SK-MEL-5 (cell line): ENCODE measurements at regions not wholly inside any gene's neighbourhood (a gene's known extent, or its start where the extent isn't known, plus 50 kb on each side); places are given as distances from the start of the nearest gene placed in this dataset.

ENCODE experiments used
- DNase-seq: peaks from one replicate; pipeline ENCODE4 v3.0.0-alpha.2; 2016; ENCODE audit warnings: low read depth, low spot score
- in situ Hi-C: cut with HindIII; loops from 2 replicates; pipeline ENCODE4 v1.10.0; 2016; ENCODE audit warnings: low sequenced_read_pairs, high pct_unique_total_duplicates, low pct_unique_long_range_greater_than_20kb

DNA sequence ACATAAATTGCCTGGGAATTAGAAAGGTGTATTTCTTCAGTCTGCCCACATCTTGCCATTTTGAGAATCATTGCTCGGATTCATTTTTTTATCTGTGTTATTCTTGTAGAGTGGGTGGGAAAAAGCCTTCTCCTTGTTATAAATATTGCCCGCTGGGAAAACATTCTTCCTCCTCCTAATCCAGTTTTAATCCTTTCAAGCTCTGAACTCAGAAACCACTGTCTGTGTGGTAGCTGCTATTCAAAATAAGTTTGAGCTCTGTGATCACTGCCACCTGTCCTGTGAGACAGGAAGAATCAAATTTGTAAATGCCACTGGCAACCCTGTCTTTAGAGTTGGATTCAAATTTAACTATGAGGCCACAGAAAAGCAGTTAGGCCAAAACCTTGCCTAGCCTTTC is 1875.2 kb upstream of the PIK3C3 start:
- in situ Hi-C loops, result no loop called here

DNA sequence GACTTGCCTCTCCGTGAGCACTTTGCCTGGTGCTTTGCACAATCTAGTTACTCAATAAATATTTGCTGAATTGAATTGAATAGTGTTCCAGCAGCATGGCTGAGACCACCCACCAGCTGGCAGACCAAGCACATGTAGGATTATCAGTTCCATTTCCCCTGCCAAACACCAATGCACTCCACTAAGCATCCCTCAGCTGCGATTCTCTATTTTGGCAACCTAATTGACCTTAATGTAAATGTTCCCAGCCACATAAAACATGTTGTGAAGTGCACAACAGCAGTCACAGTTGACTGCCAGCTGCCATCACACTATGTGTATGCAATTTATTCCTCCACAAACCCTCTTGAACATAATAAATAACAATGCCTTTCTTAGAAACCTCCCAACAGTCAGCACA is 1879.4 kb upstream of the PIK3C3 start:
- DNase-seq, result no peak
- in situ Hi-C loops, result no loop called here

More for the DNA sequence above, 1875.2 kb upstream of the PIK3C3 start:
- DNase-seq, result no peak

- in situ Hi-C loops, result no loop called here
- DNase-seq, result no peak
Observed at GRCh38 chr18:40072761-40073160, 1882.3 kb upstream of the PIK3C3 start.

- in situ Hi-C loops, result no loop called here
- no peak for DNase-seq
Observed at GRCh38 chr18:40066368-40066767, 1888.7 kb upstream of the PIK3C3 start.

DNA sequence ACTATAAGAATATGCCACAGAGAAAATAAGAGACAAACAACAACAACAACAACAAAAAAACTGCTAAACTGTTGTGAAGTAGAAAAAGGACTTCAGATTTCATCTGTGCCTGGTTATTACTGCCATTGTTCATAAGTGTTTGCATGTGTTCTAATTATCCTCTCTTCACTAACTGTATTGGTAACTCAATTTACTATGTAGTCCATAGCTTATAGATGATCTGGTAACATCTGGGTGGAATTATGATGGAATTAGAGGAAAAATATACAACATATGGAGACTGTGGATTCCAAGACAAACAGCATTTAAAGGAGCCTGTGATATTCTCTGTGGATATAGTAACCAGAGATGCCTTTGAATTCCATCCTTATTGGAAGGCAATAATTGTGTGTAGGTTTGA is 1891.5 kb upstream of the PIK3C3 start:
- no peak for DNase-seq
- in situ Hi-C loops, result no loop called here

- DNase-seq, result no peak
- in situ Hi-C loops, result no loop called here
Observed at GRCh38 chr18:40061086-40061485, 1893.9 kb upstream of the PIK3C3 start.

DNA sequence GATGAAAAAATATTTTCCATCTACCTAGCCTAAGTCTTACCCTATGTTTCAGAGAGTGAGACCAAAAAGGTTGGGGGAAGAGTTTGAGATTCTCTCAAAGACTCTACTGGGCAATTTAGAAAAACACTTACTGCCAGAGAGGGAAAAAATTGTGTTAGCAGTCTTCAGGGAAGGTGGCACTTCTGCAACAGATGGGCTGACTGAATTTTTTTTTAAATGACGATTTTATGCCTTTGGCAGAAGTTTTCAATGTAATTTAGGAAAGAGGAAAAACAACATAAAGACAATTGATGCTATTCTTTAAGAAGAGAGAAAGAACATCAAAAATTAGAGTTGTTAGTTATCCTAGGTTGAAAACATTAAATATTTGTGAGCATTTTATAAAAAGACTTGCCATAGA is 1894.5 kb upstream of the PIK3C3 start:
- DNase-seq, result no peak
- in situ Hi-C loops, result no loop called here

DNA sequence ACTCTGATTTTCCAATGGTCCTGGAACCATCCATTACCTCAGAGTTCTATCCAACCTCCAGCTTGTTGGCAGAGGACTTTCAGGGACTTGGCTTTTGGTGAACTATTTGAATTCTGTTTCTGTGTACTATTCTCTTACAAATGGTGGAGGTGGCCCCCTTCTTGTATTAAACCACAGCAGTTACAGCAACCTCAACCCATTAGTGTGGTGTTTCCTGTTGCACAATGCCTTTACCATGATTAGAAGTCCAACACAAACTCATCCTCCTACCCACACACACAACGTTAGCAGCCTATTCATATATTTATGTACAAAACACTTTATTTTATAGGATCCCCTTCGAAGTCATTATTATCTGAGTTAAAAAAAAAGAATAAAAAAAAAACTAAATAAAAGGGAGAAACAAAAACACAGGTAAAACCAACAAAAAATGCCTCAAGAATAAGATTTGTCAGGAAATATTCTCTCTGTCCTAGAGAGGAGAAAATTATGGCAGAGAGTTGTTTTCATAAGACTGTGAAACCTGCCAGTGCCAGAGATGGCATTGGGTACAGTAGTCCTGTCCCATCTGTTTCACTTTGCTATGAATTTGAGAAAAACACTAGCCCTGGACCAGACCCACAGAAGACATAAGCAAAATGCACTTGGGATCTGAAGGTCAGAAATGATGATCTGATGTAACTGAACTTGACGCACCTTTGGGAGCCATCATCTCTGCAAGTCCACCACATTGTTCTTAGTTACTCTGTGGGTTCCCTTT is 1896.0 kb upstream of the PIK3C3 start:
- in situ Hi-C loops, result no loop called here
- no peak for DNase-seq

DNA sequence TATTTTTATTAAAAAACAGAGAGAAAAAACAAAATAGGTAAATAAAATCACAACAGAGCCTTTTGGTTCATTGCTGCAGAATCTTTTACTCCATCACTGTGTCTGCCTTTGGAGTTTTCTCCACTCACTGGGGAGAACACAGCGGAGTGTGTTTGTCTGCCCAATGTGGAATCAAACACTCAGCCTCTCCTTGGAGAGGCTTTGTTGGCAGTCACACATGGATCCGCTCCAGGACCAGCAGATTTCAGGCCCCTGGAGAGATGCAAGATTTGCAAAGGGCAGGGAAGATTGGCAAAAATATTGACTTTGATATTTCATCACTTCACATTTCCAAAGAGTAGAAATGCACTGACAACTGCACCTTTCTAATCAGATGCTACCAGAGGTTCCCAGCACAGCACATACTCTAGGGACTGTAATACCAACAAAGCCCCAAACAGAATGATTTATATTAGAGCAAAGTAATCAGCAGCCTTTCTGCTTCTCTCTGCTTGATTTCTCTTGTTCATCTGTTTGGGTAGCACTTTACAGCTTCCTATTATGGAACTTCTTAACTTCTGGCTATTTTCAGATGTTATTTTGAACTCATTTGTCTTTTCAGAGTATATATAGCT is 1898.8 kb upstream of the PIK3C3 start:
- in situ Hi-C loops, result no loop called here
- DNase-seq, result no peak

- in situ Hi-C loops, result no loop called here
- DNase-seq, result no peak
Observed at GRCh38 chr18:40055262-40055661, 1899.8 kb upstream of the PIK3C3 start.

DNA sequence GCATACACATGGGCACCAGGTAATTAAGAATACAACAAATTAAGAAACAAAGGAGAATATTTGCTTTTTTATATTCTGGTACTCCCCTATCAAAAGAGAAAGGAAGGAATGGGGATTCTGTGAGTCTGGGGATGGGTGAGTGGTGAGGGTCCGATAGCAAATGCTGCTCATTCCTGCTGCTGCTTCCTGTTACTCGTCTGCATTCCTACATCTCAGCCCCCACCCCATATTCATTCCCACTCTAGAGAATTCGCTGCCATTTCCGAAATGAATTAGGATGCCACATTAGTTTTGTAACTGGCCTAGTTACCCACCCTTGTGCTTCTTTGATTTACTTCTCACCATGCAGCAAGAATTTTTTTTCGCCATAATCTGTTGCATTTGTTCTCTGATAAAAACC is 1905.3 kb upstream of the PIK3C3 start:
- DNase-seq, result no peak

DNA sequence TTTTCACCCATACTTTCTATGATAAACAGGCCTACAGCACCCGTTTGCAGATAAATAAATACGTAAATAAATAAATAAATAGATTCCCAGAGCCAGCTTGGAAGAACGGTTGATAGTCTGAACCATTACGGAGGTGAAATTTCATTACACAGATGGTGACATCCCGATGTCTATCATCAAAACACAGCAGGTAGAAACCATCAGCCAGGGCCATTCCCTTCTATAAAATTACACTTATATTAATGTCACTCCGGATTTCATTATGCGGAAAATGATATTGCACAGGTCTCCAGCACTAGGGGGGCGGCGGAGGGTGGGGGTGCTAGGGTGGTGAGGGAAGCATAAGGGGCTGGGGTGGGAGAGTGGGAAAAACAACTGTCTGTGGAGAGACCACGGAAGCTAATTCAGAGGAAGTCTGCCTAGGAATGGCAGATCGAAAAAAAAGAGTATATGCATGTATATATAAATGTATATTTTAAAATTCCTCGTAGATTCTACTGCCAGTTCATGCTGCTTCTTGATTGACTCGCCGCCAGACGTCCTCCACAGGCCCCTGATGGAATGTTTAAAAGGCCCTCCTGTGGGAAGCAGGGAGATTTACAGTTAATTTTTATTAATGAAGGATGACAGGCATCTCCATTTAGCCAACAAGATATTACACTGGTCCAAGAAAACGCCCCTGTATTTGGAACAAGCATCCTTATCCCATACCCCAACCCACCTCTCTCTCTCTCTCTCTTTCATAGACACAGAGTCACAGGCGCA is 1906.0 kb upstream of the PIK3C3 start:
- no peak for DNase-seq
- in situ Hi-C loops, result no loop called here

More for the DNA sequence above, 1905.3 kb upstream of the PIK3C3 start:
- in situ Hi-C loops, result no loop called here

- in situ Hi-C loops, result no loop called here
- DNase-seq, result no peak
Observed at GRCh38 chr18:40048253-40048652, 1906.8 kb upstream of the PIK3C3 start.

DNA sequence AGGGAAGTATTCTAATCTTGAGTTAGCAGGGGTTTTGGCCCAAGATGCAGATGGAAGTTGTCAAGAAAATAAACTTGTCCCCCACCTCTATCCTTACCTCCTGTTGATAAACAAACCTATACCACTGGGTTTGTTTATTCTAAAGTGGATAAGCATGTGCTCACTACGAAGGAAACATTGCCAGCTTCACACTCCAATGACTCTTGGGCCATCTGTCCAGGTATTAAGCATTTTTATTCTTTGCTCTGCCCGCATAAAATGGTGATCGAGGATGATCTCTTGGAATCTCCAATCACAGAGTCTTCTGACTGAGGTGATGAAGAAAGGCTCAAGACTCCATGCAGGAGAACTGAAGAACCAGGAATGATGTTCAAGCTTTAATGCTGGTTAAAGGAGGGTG is 1908.4 kb upstream of the PIK3C3 start:
- in situ Hi-C loops, result no loop called here
- DNase-seq, result no peak

GRCh38 chr18:40041951-40042350 is 1913.1 kb upstream of the PIK3C3 start:
- DNase-seq, result no peak
- in situ Hi-C loops, result no loop called here

GRCh38 chr18:40040574-40040973 is 1914.5 kb upstream of the PIK3C3 start:
- in situ Hi-C loops, result no loop called here
- DNase-seq, result no peak

GRCh38 chr18:40037356-40037755 is 1917.7 kb upstream of the PIK3C3 start:
- DNase-seq, result no peak
- in situ Hi-C loops, result no loop called here

DNA sequence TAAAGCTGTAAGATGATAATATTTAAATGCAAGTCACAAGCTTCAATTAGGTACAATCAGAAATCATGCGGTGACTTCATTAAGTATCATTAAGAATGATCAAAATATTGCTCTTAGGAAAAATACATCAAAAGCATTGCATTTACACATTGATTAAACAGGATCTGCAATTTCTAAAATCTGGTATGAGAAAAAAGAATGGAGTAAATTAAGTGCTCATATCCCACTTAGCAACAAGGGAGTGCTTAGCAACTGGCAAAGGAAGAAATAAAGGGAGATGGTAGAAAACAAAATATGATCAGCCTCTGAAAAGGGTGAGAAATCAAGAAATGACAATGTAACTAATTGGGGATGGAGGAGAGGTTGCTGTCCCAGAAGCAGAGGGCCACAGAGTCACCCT is 1918.2 kb upstream of the PIK3C3 start:
- DNase-seq, result no peak
- in situ Hi-C loops, result no loop called here

- in situ Hi-C loops, result no loop called here
- DNase-seq, result no peak
Observed at GRCh38 chr18:40035966-40036365, 1919.1 kb upstream of the PIK3C3 start.
